GM19023 (cell line): ENCODE measurements at regions not wholly inside any gene's neighbourhood (a gene's known extent, or its start where the extent isn't known, plus 50 kb on each side); places are given as distances from the start of the nearest gene placed in this dataset.

Source experiments
- ATAC-seq: cut with Tn5 transposase; IDR thresholded peaks from one replicate; pipeline ENCODE4 v1.9.1; 2021; ENCODE audit warnings: mild to moderate bottlenecking, moderate library complexity; ENCODE audit not compliant: unreplicated experiment

DNA sequence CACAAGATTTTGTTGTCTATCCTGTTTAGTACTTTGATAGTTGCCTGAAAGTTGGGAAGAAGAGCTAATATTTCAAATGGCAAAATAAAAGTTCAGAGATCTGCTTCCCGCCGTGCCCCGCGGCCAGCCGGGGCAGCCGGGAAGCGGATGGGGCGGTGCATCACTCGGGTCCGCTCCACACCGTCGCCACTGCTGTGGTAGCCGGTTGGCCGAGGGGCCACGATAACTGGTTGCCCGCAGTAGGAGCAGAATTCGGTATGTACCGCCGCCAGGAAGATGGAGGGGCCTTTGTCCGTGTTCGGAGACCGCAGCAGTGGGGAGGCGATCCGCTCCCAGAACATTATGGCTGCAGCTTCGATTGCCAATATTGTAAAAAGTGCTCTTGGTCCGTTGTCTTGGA, 427.2 kb upstream of the PDE3A start:
- no peak for ATAC-seq

GRCh38 chr12:19945559-19946435, 422.5 kb upstream of the PDE3A start:
- ATAC-seq: no peak

- no peak for ATAC-seq
Measured at GRCh38 chr12:19946550-19946949, 421.8 kb upstream of the PDE3A start.

- no peak for ATAC-seq
Measured at GRCh38 chr12:19947344-19947743, 421.0 kb upstream of the PDE3A start.

GRCh38 chr12:19951664-19952063, 416.7 kb upstream of the PDE3A start:
- no peak for ATAC-seq

DNA sequence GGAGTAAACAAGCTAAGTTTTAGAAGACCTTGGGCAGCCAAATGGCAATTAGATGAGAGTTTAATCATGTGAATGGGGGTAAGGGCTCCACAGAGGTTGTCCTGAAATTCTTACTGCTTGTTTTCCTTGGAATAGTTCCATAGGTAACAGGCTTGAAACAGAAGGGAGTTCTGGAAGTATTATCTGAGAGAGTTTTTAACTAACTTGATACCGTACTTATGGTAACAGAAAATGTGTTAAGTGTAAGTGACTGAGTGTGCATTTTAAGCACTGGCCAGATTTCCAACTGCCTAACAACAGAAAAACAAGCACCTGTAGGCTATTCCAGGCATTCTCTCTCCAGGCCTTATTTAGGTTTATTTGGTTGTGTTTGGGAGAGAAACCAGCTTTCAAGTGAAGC, 414.6 kb upstream of the PDE3A start:
- no peak for ATAC-seq

DNA sequence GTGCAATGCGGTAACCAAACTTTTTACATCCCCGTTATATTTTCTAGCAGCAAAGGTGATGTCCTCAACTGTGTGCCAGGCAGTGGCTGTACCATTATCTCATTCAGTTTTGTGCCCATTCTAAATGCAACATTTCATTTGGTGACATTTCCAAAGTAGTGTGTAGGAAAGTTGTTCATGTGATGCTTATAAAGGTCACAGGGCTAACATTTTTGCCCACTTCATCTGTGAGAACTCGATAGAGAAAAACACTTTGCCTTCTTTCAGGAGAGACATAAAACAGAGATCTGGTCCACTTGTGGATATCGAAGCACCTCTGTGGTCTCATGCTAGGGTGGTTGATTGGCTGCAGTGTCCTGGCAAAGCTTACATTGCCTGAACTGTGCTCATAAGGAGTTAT, 414.2 kb upstream of the PDE3A start:
- ATAC-seq: no peak

DNA sequence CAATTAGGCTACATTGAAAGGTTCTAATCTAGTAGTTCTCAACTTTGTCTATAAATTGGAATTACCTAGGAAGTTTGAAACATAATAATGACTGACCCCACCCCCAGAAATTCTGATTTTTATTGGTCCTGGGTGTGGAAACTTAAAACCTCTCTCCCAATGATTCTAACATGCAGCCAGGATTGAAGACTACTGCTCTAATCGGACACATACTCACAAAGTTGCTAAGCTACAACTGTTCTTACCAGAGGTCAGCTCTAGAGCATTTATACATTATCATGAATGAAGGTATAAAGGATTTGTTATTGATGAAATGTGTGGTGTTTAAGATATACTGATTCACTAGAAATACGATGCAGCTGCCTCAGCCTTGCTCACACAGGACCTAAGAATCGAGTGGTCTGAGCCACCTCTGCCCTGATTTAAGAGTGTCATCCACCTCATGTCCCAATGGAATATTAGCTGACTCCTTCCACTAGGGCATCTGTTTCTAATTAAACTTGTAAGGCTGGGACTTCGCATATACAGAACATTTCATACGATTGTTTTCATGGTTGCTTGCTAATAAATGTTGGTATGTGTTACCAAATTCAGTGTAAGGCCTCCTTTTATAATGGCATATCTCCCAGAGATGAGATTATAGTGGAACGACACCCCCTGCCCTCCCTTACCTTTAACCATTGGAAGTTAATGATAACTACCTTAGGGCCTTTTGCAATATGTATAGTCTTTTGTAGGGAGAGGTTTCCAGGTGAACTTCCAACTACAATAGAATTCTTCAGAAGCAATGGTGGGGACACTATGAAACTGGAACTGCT, 410.8 kb upstream of the PDE3A start:
- ATAC-seq: no peak

GRCh38 chr12:19958389-19958788, 409.9 kb upstream of the PDE3A start:
- no peak for ATAC-seq

DNA sequence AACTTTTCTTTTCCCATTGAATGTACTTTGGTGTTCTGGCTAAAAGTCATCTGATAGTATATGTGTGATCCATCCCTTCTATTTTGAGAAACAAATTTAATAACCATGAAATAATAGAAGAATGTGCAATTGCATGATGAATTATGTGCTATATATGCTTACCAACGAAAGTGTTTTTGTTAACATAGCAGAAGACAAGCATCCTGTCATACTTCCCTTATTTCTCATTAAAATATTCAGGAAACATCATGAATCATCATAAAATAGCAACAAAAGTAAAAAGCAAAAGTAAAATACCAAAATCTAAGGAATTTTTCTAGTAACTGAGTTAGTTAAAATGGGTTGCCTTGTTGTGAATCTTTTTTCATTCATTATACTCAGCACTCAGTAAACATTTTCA, 409.0 kb upstream of the PDE3A start:
- no peak for ATAC-seq

DNA sequence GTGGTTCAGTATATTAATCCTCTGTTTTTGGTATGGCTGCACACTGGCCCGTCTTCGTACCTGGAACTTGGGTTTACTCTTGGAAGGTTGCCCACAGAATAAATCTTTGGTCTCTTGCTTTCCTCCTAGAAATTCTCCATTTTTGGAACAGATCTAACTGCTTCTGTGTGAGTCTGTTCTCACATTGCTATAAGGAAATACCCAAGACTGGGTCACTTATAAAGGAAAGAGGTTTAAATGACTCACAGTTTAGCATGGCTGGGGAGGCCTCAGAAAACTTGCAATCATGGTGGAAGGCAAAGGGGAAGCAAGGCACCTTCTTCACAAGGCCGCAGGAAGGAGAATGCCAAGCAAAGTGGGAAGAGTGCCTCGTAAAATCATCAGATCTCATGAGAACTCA, 407.8 kb upstream of the PDE3A start:
- no peak for ATAC-seq

DNA sequence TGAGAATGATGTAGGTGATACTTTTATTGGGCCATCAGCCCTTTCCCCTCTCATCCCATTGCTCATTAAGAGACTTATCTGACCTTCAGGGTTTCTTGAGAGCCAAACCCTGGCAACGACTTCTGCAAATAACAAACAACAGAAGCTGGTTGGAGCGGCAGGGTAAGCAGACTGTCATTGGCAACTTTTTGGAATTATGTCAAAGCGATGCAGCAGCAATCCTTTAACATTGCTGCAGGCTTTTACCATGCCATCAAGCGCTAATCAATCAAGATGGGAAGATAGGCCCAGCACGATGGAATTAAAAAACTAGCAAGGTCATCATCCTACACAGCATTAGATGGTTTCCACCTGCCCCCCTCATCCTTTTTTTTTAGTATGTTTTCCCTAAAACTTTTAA, 406.1 kb upstream of the PDE3A start:
- ATAC-seq: no peak

DNA sequence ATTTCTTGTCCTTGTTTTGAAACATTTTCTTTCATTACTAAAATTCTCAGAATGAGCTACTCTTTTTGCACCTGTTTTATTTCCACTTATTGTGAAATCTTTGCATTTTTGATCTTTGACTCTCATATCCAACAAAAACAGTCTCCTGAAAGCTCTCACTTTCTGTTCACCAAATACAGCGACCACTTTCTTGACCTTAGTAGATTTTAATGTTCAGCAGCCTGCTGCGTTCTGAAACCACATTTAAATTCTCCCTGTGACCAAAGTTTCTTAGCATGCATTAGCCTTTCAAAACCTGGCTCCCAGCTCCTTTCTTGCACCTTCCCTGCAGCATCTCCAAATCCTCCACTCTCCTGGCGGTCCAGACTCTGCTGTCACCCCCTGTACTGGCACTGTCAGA, 404.4 kb upstream of the PDE3A start:
- no peak for ATAC-seq

DNA sequence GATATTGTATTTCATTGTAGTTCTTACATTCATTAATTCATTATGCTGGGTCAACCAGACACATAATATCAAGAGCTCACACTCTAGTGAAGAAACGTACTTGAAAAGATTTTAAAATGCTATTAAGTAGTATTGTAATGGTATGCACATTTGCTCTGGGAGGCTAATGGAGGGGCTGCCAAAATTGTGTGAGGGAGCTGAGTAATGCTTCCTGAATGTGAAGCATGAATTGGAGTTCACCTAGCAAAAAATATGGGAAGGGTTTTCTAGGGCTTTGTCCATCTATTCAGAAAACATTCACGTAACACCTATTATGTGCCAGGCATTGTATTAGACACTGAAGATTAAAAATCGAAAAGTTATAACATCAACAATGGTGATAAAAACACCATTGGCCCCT, 403.8 kb upstream of the PDE3A start:
- no peak for ATAC-seq

DNA sequence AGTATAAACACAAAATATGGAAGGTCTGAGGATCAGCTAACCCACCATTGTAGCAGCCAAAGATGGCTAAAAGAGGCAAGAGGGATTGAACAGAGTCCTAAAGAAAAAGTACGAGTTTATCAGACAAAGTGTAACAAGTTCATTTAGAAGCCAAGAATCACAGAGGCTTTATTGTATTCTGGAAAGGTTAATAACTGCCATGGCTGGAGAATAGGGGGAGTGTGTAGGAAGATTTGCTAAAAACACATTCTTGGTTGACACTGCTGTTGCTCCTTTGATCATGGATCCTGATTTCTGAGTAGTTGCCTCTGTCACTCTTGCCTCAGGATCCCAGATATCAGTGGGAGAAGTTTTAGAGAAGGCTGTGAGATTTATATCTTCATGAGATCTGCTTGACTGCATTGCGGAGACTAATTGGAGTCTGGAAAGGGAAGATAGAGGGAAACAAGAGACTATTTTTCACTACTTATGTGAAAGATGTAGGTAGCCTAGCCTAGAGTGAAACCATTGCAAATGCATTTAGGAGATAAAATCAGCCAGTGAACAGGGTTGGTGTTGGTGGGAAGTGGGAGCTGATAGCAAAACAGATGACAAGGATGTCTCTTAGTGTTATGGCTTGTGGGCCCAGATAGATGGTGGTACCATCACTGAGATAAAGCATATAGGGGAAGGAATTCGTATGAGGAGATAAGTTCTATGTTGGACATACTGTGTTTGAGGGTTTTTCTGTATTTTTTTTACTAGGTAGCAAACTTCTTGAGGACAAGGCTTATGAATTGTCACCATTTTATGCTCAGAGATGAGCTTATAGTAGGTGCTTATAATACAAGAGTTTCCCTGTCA, 402.9 kb upstream of the PDE3A start:
- ATAC-seq: no peak

GRCh38 chr12:19967001-19967400, 401.3 kb upstream of the PDE3A start:
- ATAC-seq: no peak

- ATAC-seq: no peak
Measured at GRCh38 chr12:19967431-19967830, 400.9 kb upstream of the PDE3A start.

DNA sequence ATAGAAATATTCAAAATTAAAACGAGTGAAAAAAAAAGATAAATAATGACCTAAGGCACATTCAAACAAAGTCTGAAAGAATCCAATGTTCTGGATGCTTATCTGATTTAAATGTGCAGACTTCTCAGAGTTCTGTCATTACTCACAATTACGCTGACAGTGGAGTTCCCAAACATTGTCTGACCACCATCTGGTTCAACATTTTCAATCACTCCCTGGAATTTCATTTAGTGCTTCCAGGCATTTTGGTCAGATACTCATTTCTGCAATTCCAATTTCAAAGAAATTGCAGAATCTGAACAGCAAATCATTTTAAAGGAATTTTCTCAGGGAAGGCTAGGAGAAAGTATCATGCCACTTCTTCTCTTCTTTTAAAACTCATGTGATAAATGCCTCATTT, 398.2 kb upstream of the PDE3A start:
- no peak for ATAC-seq

DNA sequence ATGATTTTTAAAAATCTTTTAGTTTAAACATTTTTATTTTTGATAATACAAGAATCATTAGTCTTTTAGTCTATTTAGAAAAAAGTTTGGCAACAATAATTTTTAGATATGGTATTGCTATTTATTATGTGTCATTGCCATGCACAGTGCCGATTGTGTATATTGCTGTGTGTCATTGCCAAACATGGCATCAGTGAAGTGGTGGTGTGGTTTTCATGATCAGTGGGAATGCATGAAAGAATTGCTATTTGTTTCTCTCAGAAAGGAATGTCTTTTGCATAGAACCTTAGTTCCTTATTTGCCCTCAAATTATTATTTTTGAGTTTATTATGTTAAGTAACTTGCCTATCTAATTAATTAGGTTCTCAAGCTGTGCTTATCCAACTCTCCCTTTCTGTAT, 397.5 kb upstream of the PDE3A start:
- ATAC-seq: no peak

GRCh38 chr12:19971361-19972280, 396.7 kb upstream of the PDE3A start:
- ATAC-seq: no peak
